GM18867 (cell line): ENCODE measurements at regions not wholly inside any gene's neighbourhood (a gene's known extent, or its start where the extent isn't known, plus 50 kb on each side); places are given as distances from the start of the nearest gene placed in this dataset.
A peak's percentile ranks its signal among the peaks of the same experiment; 100 is the strongest.

Experiments used
- ATAC-seq: cut with Tn5 transposase; IDR thresholded peaks from one replicate; pipeline ENCODE4 v1.9.1; 2021; ENCODE audit warnings: mild to moderate bottlenecking, moderate library complexity; ENCODE audit not compliant: unreplicated experiment

- no peak for ATAC-seq
These were observed 78.5 kb upstream of the PCBD1 start for GRCh38 chr10:70966646-70967553.

DNA sequence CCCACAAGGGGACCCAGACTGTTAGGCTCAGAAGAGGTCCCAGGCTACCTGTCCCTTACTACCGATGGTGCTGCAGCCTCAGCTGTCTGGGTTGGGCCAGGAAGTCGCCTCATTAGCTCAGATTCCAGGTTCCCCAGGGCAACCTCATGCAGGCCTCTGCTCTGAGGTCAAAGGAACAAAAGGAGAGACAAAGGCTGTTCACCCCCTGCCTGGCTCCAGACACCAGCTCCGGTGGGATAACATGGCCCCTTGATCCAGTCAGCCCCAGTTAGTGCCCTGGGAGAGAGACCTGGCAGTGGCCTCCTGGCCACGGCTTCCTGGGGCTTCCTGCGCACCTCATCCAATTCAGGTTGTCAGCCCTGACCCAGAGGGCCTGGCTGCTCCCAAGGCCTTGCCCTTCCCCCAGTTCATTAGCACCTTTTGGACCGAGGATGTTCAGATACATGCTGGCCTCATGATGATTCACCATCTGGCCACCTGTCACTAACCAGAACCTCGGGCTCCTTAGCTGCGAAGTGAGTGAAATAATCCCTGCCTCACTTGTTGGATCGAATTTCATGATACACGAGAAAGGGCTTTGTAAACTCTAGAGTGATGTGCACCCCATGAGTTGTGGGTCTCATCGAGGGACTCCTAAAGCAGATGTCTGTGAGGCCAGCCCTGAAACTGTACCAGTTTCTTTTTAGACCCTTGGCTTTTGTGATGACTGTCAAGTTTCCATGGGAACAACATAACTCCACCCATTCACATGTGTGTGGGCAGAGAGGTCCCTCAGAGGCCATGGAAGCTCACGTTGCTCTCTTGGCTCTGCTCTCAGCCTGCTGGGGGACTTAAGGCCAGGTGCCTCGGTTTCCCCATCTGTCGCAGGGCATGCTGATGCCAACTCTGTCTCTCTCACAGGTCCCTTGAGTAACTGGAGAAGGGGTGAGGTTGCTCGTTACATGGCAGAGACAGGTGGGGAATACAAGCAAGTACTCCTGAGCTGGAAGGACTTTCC is 79.5 kb upstream of the PCBD1 start:
- ATAC-seq = peak; percentile 68

GRCh38 chr10:70969188-70969587 is 80.8 kb upstream of the PCBD1 start:
- ATAC-seq = no peak

- no peak for ATAC-seq
These were observed 82.5 kb upstream of the PCBD1 start for GRCh38 chr10:70970830-70971229.

DNA sequence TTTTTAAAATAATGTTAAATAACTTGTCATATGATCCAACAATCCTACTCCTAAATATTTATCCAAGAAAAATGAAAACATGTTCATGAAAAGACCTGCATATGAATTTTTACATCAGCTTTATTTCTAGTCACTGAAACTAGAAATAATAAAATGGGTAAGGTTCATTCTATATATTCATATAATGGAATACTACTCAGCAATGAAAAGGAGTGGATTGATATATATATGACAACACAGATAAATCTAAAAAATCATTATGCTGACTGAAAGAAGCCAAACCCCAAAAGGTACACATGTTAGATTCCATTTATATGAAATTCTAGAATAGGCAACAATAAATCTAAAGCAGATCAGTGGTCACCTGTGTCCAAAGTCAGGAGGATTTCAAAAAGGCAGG is 84.9 kb upstream of the PCBD1 start:
- ATAC-seq = no peak

- ATAC-seq = no peak
These were observed 86.1 kb upstream of the PCBD1 start for GRCh38 chr10:70974351-70974901.

GRCh38 chr10:70974920-70975319 is 86.6 kb upstream of the PCBD1 start:
- ATAC-seq = no peak

GRCh38 chr10:70976063-70976695 is 87.8 kb upstream of the PCBD1 start:
- ATAC-seq = no peak

GRCh38 chr10:70977625-70978024 is 89.3 kb upstream of the PCBD1 start:
- no peak for ATAC-seq

GRCh38 chr10:70978181-70978580 is 89.8 kb upstream of the PCBD1 start:
- ATAC-seq = no peak

GRCh38 chr10:70978816-70979480 is 90.6 kb upstream of the PCBD1 start:
- ATAC-seq = no peak

DNA sequence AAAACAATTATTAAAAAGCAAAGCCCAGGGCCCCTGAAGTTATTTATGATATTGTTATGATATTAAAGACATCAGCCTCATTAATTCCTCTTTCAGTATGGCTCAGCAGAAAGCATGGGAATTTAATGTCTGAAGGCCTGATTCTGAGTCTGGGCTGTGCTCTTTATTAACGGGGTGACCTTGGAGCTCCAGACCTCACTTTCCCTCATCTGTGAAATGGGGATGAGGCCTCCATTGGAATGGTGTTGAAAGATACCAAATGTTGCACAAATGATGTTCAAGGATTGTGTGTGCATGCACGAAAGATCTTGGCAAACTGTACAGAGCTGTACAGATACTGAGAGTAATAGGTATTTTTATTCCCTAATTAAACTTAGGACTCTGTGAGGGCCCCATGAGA is 92.3 kb upstream of the PCBD1 start:
- no peak for ATAC-seq

DNA sequence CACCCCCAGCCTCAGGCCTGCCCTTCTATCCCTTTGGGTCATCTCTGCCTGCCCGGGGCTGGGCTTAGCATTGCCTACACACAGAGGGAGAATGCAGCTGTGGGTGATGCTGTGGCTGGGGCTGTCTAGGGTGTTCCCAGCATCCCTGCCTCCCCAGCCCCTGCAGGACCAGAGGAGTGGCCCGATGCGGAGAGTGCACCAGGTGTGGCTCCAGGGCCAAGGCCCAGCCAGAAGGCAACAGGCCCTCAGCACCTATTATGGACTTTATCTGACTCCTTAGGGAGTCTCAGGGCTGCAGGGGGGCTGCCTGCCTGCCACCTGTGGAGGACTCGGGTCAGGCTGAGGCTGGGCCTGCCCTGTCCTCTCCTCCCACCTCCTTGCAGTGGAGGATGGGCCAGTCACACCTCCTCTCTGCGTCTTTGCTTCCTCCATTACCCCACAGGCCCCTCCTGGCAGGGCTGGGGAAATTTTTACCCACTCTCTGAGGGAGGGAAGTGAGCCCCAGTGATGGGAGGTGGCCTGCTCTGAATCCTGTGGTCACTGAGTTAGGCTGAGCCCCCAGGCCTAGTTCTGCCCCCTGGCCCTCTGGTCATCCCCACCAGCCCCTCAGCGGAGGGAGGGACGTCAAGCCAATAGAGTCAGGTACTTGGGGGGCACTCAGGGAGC is 92.9 kb upstream of the PCBD1 start:
- ATAC-seq = no peak

DNA sequence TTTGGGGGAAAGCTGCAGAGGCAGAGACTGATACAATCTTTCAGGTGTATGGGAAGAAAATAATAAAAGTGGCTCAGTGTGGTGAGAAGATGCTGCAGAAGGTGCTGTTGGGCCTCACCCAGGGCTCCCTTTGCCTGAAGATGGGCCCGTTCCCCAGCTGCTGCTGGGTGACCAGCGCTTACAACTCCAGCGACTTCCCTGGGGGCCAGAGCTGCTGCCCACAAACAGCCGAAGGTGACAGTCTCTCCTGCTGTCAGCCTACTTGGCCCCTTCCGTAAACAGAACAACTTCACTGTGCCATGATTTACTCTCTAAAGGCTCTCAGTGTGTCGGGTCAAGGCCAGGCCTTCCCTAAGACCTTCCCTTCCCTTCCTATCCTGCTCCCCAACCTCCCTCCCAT is 93.6 kb upstream of the PCBD1 start:
- no peak for ATAC-seq

DNA sequence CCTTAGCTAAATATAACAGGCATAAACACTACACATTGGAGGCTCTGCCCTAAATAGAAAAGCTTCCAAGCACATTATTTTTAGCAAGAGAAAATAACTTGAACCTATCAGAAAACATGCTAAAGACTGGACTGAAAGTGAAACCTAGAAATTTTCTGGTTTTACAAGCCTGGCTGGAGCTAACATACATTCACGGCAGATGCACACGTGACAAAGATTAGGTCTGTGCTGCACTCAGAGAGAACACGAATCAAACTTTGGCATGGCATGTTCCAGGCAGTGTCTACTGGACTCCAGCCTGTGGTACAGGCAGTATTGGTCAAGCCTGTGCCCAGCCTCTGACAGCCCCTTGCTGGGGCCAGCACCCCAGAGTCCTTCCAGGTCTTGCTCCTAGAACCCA is 94.1 kb upstream of the PCBD1 start:
- ATAC-seq = peak; percentile 67

DNA sequence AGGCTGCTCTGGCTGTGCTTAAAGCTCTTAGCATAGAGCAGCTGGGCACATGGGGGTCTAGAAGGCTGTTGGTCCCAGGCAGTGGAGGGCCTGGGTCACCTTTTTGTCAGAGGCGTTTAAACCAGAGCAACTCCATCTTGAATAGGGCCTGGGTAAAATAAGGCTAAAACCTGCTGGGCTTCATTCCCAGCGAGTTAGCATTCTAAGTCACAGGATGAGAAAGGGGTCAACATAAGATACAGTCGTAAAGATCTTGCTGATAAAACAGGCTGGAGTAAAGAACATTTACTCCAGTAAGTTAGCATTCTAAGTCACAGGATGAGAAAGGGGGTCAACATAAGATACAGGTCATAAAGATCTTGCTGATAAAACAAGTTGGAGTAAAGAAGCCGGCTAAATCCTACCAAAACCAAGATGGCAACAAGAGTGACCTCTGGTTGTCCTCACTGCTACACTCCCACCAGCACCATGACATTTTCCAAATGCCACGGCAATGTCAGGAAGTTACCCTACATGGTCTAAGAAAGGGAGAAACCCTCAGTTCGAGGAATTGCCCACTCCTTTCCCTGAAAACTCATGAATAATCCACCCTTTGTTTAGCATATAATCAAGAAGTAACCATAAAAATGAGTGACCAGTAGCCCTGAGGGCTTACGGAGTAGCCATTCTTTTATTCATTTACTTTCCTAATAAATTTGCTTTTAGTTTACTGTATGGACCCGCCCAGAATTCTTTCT is 96.8 kb upstream of the PCBD1 start:
- ATAC-seq = no peak

DNA sequence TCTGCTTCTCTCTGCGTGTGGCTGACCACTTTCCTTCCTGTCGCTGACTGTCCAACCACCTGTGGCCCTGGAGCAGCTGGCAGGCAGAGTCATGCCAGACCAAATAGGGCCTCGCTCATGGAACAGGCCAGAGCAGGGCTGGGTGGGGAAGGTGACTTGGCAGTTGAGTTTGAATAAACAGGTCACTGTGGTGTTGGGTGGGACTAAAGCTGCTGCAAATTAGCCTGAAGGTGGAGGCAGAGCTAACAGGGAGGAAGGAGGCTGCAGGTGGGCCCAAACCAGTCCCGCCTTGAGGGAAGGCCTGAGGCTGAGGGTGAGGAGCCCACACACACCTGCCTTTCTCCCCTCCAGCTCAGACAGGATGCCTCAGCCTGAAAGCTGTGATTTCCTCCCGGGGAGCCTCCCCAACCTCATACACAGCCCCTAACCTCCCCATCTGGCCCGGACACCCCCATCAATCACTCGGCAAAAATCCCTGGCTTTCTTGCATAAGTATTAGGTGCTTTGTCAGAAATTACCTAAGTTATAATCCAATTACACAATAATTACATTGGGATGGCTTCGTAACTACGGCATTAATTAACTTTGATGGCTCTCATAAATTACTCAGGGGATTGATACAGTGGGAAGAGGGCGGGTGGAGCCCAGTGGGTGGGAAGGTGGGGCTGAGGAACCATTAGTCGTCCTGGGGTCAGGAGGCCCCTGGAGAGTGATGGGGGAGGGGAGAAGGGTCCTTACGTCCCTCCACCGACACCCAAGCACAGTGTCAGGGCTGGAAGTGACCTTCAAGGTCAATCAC is 97.7 kb upstream of the PCBD1 start:
- ATAC-seq = no peak

GRCh38 chr10:70986623-70986950 is 98.2 kb upstream of the PCBD1 start:
- no peak for ATAC-seq
